Colonic mucosa (tissue), 4 donors: ENCODE measurements at regions not wholly inside any gene's neighbourhood (a gene's known extent, or its start where the extent isn't known, plus 50 kb on each side); places are given as distances from the start of the nearest gene placed in this dataset.

ENCODE experiments used
- DNase-seq: peaks from one replicate; pipeline ENCODE4 v3.0.0-alpha.2; 2020
- H3K27ac ChIP-seq: fragments of 200-600 bp; one replicate; pipeline ENCODE4 v1.8.0; 2021
- H3K27me3 ChIP-seq: fragments of 200-600 bp; one replicate; pipeline ENCODE4 v1.8.0; 2021
- H3K36me3 ChIP-seq: fragments of 200-600 bp; one replicate; pipeline ENCODE4 v1.8.0; 2021
- H3K4me1 ChIP-seq: fragments of 200-600 bp; one replicate; pipeline ENCODE4 v1.8.0; 2021; ENCODE audit warnings: mild to moderate bottlenecking
- H3K4me3 ChIP-seq: fragments of 200-600 bp; one replicate; pipeline ENCODE4 v1.8.0; 2021
- H3K9ac ChIP-seq, 2 donors: one replicate each; pipeline ENCODE4 v1.7.0; 2013; ENCODE audit warnings: control low read depth in 2 of 2, low read depth in 2 of 2, low read length in 2 of 2
- H3K9me3 ChIP-seq: fragments of 200-600 bp; one replicate; pipeline ENCODE4 v1.8.0; 2021
- CTCF ChIP-seq: fragments of 200-600 bp; IDR thresholded peaks from one replicate; pipeline ENCODE4 v1.8.0; 2022; ENCODE audit warnings: antibody characterized with exemption, mild to moderate bottlenecking
- intact Hi-C: fragments of 100-400 bp; cut with DNase I; formaldehyde crosslinking; loops from one replicate; pipeline ENCODE4 v1.14.1; 2022
- donor health status: healthy.
- donor health status: DM: no; HTN: no; CAD: no.
- donor health status: DM: no; HTN: no; CAD: no.

- no peak for DNase-seq
- TF ChIP-seq CTCF = no peak
- no peaks in the 10 kb centered on the region for H3K27me3 ChIP-seq
Measured at GRCh38 chr20:60764328-60764727, 487.7 kb upstream of the CDH4 start.

DNA sequence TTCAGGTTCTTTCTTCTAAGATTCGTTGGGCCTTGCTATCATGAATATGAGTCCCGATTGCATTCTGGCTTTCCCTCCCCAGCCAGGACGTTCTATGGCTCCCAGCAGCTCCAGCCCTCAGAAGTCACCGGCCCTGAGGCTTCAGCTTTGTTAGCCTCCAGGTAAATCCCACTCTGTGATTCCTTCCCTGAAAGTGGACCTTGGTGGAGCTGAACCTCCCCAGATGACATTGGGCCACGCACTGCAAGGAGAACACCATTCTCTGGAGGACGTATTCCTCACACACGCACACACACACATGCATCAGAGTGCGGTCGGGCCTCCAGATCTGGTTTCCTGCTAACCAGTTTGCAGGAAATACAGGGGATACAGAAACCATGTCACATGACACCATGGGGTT is 487.3 kb upstream of the CDH4 start:
- Histone ChIP-seq H3K4me3 (no peak overlapping the region), H3K9me3 (no peaks in the 10 kb centered on the region), H3K4me1 (no peaks in the 10 kb centered on the region), H3K27ac (no peak overlapping the region), H3K9ac (no peak overlapping the region), H3K36me3 (no peaks in the 10 kb centered on the region), H3K27me3 (no peaks in the 10 kb centered on the region)
- no peak for DNase-seq
- intact Hi-C loops = no loop called here
- no peak for TF ChIP-seq CTCF

More at GRCh38 chr20:60764328-60764727, 487.7 kb upstream of the CDH4 start:
- Histone ChIP-seq H3K4me3 (no peak overlapping the region), H3K27ac (no peak overlapping the region), H3K9me3 (no peaks in the 10 kb centered on the region), H3K9ac (no peak overlapping the region), H3K36me3 (no peaks in the 10 kb centered on the region), H3K4me1 (no peaks in the 10 kb centered on the region)
- intact Hi-C loops = no loop called here

DNA sequence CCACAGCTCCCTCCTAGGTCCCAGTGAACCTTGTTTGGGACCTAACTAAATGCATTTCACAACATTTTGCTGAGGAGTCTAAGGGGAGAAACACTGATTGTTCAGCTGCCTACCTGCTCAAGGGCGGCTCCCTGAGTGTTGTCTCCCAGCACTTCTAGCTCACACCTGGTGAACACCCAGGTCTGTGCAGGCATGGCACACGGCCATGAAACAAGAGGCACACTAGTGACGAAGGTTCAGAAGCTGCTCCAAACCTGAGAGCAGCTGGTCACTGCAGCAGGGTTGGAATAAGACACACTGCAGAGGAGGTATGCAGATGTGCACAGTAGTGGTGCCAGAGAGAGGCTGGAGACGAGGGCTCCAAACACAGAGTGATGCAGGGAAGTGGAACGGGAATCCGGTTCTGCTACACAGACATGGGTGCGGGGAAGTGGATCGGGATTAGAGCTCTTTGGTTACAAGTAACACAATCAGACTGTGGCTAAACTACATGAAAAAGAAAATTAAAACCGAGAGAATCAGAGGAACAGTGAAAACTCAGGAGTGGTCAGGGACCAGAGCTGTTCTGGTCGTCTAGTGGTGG is 486.1 kb upstream of the CDH4 start:
- Histone ChIP-seq H3K27me3 (no peaks in the 10 kb centered on the region), H3K4me1 (no peaks in the 10 kb centered on the region), H3K27ac (no peak overlapping the region), H3K9ac (no peak overlapping the region), H3K4me3 (no peak overlapping the region), H3K9me3 (no peaks in the 10 kb centered on the region), H3K36me3 (no peaks in the 10 kb centered on the region)
- DNase-seq = no peak
- no peak for TF ChIP-seq CTCF
- intact Hi-C loops = no loop called here

- no peaks in the 10 kb centered on the region for H3K9me3 ChIP-seq
- H3K36me3 ChIP-seq = no peaks in the 10 kb centered on the region
- DNase-seq = no peak
- no peak for TF ChIP-seq CTCF
- no peak overlapping the region for H3K4me3 ChIP-seq
- H3K27ac ChIP-seq = no peak overlapping the region
- no peaks in the 10 kb centered on the region for H3K27me3 ChIP-seq
- H3K9ac ChIP-seq = no peak overlapping the region
- intact Hi-C loops = no loop called here
- H3K4me1 ChIP-seq = no peaks in the 10 kb centered on the region
Measured at GRCh38 chr20:60768216-60768615, 483.8 kb upstream of the CDH4 start.

GRCh38 chr20:60780388-60781025 is 471.6 kb upstream of the CDH4 start:
- H3K9ac ChIP-seq = no peak overlapping the region
- no peak for TF ChIP-seq CTCF
- no peak overlapping the region for H3K27ac ChIP-seq
- H3K4me3 ChIP-seq = no peak overlapping the region
- H3K36me3 ChIP-seq = no peaks in the 10 kb centered on the region
- no peaks in the 10 kb centered on the region for H3K27me3 ChIP-seq
- intact Hi-C loops = no loop called here
- DNase-seq = no peak
- H3K4me1 ChIP-seq = no peaks in the 10 kb centered on the region
- H3K9me3 ChIP-seq = no peaks in the 10 kb centered on the region
